PC-3 (cell line): ENCODE measurements at regions not wholly inside any gene's neighbourhood (a gene's known extent, or its start where the extent isn't known, plus 50 kb on each side); places are given as distances from the start of the nearest gene placed in this dataset.

Experiments
- EZH2 ChIP-seq: fragments of 300-600 bp; sonication (generic); IDR thresholded peaks from one replicate; pipeline ENCODE4 v1.6.1; 2017; ENCODE audit warnings: antibody characterized with exemption, mild to moderate bottlenecking, low read length; ENCODE audit not compliant: unreplicated experiment
- EZH2phosphoT487 ChIP-seq: fragments of 300-600 bp; sonication (generic); IDR thresholded peaks from 2 replicates; pipeline ENCODE4 v1.6.1; 2018; ENCODE audit warnings: mild to moderate bottlenecking, antibody characterized with exemption, low read length, borderline replicate concordance
- TF ChIP-seq, protein P1 (sequence below): fragments of 300-600 bp; sonication (generic); conservative IDR thresholded peaks from 2 replicates; pipeline ENCODE4 v1.5.1; 2017; ENCODE audit warnings: antibody characterized with exemption, low read depth, mild to moderate bottlenecking, low read length

DNA sequence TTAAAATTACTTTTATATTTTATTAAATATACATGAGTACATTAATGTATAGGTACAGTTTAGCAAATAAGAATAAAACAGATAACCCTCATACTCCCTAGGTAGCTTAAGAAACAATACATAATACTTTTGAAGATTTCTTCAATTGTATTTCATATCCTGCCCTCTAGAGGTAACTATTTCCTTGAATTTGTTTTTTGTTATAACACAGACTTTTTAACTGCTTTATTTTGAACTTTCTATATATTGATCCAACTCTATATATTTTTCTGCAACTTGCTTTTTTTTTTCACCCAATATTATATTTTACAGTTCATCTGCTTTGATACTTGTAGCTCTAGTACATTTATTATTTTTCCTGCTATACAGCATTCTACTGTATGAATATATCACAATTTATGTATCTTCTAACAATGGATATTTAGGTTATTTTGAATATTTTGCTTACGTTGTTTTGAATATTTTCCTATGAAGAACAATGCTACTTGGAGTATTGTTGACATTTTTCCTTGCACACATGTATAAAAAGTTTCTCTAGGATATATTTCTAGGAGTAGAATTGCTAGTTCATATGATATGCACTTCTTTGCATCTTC, 72.8 kb upstream of the ABCD2 start:
- TF ChIP-seq, protein P1, sequence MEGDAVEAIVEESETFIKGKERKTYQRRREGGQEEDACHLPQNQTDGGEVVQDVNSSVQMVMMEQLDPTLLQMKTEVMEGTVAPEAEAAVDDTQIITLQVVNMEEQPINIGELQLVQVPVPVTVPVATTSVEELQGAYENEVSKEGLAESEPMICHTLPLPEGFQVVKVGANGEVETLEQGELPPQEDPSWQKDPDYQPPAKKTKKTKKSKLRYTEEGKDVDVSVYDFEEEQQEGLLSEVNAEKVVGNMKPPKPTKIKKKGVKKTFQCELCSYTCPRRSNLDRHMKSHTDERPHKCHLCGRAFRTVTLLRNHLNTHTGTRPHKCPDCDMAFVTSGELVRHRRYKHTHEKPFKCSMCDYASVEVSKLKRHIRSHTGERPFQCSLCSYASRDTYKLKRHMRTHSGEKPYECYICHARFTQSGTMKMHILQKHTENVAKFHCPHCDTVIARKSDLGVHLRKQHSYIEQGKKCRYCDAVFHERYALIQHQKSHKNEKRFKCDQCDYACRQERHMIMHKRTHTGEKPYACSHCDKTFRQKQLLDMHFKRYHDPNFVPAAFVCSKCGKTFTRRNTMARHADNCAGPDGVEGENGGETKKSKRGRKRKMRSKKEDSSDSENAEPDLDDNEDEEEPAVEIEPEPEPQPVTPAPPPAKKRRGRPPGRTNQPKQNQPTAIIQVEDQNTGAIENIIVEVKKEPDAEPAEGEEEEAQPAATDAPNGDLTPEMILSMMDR, result peak; percentile 62
- TF ChIP-seq EZH2, result no peak
- no peak for TF ChIP-seq EZH2phosphoT487
